GM12878 (cell line): ENCODE measurements at regions not wholly inside any gene's neighbourhood (a gene's known extent, or its start where the extent isn't known, plus 50 kb on each side); places are given as distances from the start of the nearest gene placed in this dataset.

ENCODE experiments used
- ATAC-seq: fragments of 200-7000 bp; cut with Tn5 transposase; 3 replicates; pipeline ENCODE4 v1.9.1; 2020; ENCODE audit warnings: mild to moderate bottlenecking, moderate library complexity
- BruUV-seq: library from RNA; stranded (reverse); fragments of 400-500 nt; replicated peaks from 2 replicates; lab custom pipeline; 2021; lab: Mats Ljungman, UMichigan
- CTCF ChIA-PET: fragments of 300-600 bp; sonication (Branson Sonifier 250); formaldehyde crosslinking; extraction: SDS; loops from one replicate; lab custom pipeline; 2021; ENCODE audit warnings: inconsistent platforms; lab: Yijun Ruan, JAX
- POLR2A ChIA-PET: fragments of 350-600 bp; formaldehyde crosslinking; extraction: SDS; loops from one replicate; lab custom pipeline; 2021; ENCODE audit warnings: inconsistent platforms; lab: Charles Lee
- RAD21 ChIA-PET: fragments of 300-600 bp; sonication (Branson Sonifier 250); formaldehyde crosslinking; loops from one replicate; lab custom pipeline; 2023; ENCODE audit warnings: antibody characterized with exemption; ENCODE audit not compliant: unreplicated experiment; lab: Charles Lee
- SMC1A ChIA-PET: fragments of 300-600 bp; sonication (Branson Sonifier 250); formaldehyde crosslinking; loops from one replicate; lab custom pipeline; 2023; ENCODE audit not compliant: unreplicated experiment, uncharacterized antibody; lab: Charles Lee
- DNase-seq: peaks from one replicate; pipeline ENCODE4 v3.0.0-alpha.2; 2011; ENCODE audit warnings: low read depth, low spot score
- FAIRE-seq: peaks from 3 replicates; lab custom pipeline; 2011; peaks lifted over from hg19 to GRCh38; lab: Jason Lieb, UNC
- H2AFZ ChIP-seq: 2 replicates; pipeline ENCODE4 v1.6.0; 2011; ENCODE audit warnings: low read depth, low read length, control low read depth; ENCODE audit not compliant: control insufficient read depth
- H3K27ac ChIP-seq: 2 replicates; pipeline ENCODE4 v1.5.1; 2011; ENCODE audit warnings: control low read depth; ENCODE audit not compliant: control insufficient read depth, insufficient read depth
- H3K27me3 ChIP-seq, 2 experiments: replicated peaks in 1 of 2; 2 replicates each; pipeline versions ENCODE4 v1.6.0 to v1.6.1; 2011; ENCODE audit warnings: low read length in 1 of 2; ENCODE audit not compliant: control insufficient read depth in 2 of 2, insufficient read depth in 2 of 2
- H3K36me3 ChIP-seq, 2 experiments: 2 replicates each; pipeline ENCODE4 v1.5.1; 2011; ENCODE audit warnings: low read length in 1 of 2; ENCODE audit not compliant: control insufficient read depth in 2 of 2, insufficient read depth in 2 of 2
- H3K4me1 ChIP-seq: 2 replicates; pipeline ENCODE4 v1.6.1; 2011; ENCODE audit warnings: mild to moderate bottlenecking, low read length, moderate library complexity, mixed read lengths; ENCODE audit not compliant: control insufficient read depth, insufficient read depth
- H3K4me2 ChIP-seq: 2 replicates; pipeline ENCODE4 v1.6.0; 2011; ENCODE audit warnings: control low read depth; ENCODE audit not compliant: control insufficient read depth, insufficient read depth
- H3K4me3 ChIP-seq: fragments of 200-600 bp; sonication (generic); 2 replicates; pipeline ENCODE4 v1.5.1; 2016
- H3K79me2 ChIP-seq: 2 replicates; pipeline ENCODE4 v1.6.0; 2011; ENCODE audit warnings: low read length; ENCODE audit not compliant: control insufficient read depth, insufficient read depth
- H3K9ac ChIP-seq: 2 replicates; pipeline ENCODE4 v1.8.0; 2011; ENCODE audit warnings: low read length, control low read depth, mixed read lengths; ENCODE audit not compliant: control insufficient read depth, insufficient read depth
- H3K9me3 ChIP-seq: replicated peaks from 3 replicates; pipeline ENCODE4 v1.5.1; 2011; ENCODE audit warnings: mild to moderate bottlenecking, low read length; ENCODE audit not compliant: control insufficient read depth, insufficient read depth
- H4K20me1 ChIP-seq: 2 replicates; pipeline ENCODE4 v1.6.0; 2011; ENCODE audit not compliant: control insufficient read depth, insufficient read depth
- CBX5 ChIP-seq: sonication (generic); IDR thresholded peaks from 2 replicates; pipeline ENCODE4 v1.6.1; 2016; ENCODE audit warnings: low read depth, moderate library complexity, mild to moderate bottlenecking, inconsistent platforms
- EP300 ChIP-seq, 2 experiments: fragments of 150-350 bp in 1 of 2; IDR thresholded peaks; 2 replicates each; pipeline ENCODE4 v1.6.1; 2011 to 2012; ENCODE audit warnings: low read depth in 2 of 2, low read length in 2 of 2, borderline replicate concordance in 1 of 2, improper control_type of control experiment in 1 of 2, inconsistent platforms in 1 of 2; ENCODE audit not compliant: control insufficient read depth in 1 of 2
- FOXM1 ChIP-seq: IDR thresholded peaks from 2 replicates; pipeline ENCODE4 v1.6.1; 2012; ENCODE audit warnings: low read depth, mild to moderate bottlenecking, inconsistent platforms, low read length, moderate library complexity
- GABPA ChIP-seq: IDR thresholded peaks from 2 replicates; pipeline ENCODE4 v1.6.1; 2014; ENCODE audit warnings: antibody characterized with exemption, low read depth, mild to moderate bottlenecking, inconsistent platforms
- KLF5 ChIP-seq: fragments of 450-650 bp; IDR thresholded peaks from 2 replicates; pipeline ENCODE4 v1.6.1; 2014; ENCODE audit warnings: mild to moderate bottlenecking; ENCODE audit not compliant: partially characterized antibody
- SIX5 ChIP-seq: IDR thresholded peaks from 2 replicates; pipeline ENCODE4 v1.6.1; 2011; ENCODE audit warnings: mild to moderate bottlenecking, low read depth, low read length, moderate library complexity; ENCODE audit not compliant: severe bottlenecking
- STAT3 ChIP-seq: IDR thresholded peaks from 2 replicates; pipeline ENCODE4 v1.6.1; 2011; ENCODE audit warnings: low read depth, low read length, improper control_type of control experiment
- SUZ12 ChIP-seq: fragments of 200-600 bp; sonication (generic); IDR thresholded peaks from one replicate; pipeline ENCODE4 v1.6.1; 2018; ENCODE audit warnings: antibody characterized with exemption, mild to moderate bottlenecking; ENCODE audit not compliant: unreplicated experiment
- TAF1 ChIP-seq: IDR thresholded peaks from 2 replicates; pipeline ENCODE4 v1.6.1; 2011; ENCODE audit warnings: mild to moderate bottlenecking, low read depth, low read length, borderline replicate concordance
- ZBTB11 ChIP-seq: fragments of 450-650 bp; formaldehyde crosslinking; IDR thresholded peaks from 2 replicates; pipeline ENCODE4 v1.5.0; 2022; ENCODE audit warnings: mild to moderate bottlenecking, missing genetic modification characterization
- ZSCAN29 ChIP-seq: fragments of 450-650 bp; IDR thresholded peaks from 2 replicates; pipeline ENCODE4 v1.6.1; 2017; ENCODE audit warnings: mild to moderate bottlenecking, moderate library complexity
- WGBS: methylation state at CpG from one replicate; pipeline ENCODE4 v1.1.6; 2016; ENCODE audit warnings: low lambda C conversion rate; ENCODE audit not compliant: insufficient replicate concordance, insufficient coverage; ENCODE audit errors: missing lambda C conversion rate; 5-methylcytosine and 5-hydroxymethylcytosine counted together
- in situ Hi-C: fragments of 300-500 bp; cut with MboI; formaldehyde crosslinking; loops from 9 replicates; pipeline ENCODE4 v1.14.3; 2018; ENCODE audit warnings: mixed read lengths
- intact Hi-C: fragments of 100-400 bp; cut with micrococcal nuclease; formaldehyde crosslinking; loops from one replicate; pipeline ENCODE4 v1.14.2; 2022; ENCODE audit not compliant: unreplicated experiment

- TF ChIP-seq STAT3 (no peak), ZSCAN29 (no peak), FOXM1 (no peak), GABPA (no peak), ZBTB11 (CRISPR knock-in tag) (no peak), SUZ12 (no peak), EP300 (IDR thresholded peaks at IDR 0.05; ENCODE audit: borderline replicate concordance in 1 of 2, control insufficient read depth in 1 of 2, low read depth in 2 of 2, low read length in 2 of 2) (no peak), CBX5 (no peak), KLF5 (no peak), SIX5 (no peak), TAF1 (no peak)
- intact Hi-C loops = no loop called here
- RAD21 ChIA-PET = interaction anchor here (1.1 kb wide), 1 partner anchor 152 kb away, joined by 3 read pairs; no protein-coding TSS in a partner anchor
These were observed 203.3 kb upstream of the JADE1 start for GRCh38 chr4:128606173-128606572.

More at GRCh38 chr4:128606173-128606572, 203.3 kb upstream of the JADE1 start:
- ATAC-seq (no peak), FAIRE-seq (no peak), DNase-seq (no peak)
- Histone ChIP-seq H3K27ac (no peak overlapping the region), H3K79me2 (no peaks in the 10 kb centered on the region), H2AFZ (no peak overlapping the region), H3K4me1 (no peaks in the 10 kb centered on the region), H3K4me3 (no peak overlapping the region), H3K27me3 (no peaks in the 10 kb centered on the region; a peak in 1 of 4 replicates), H3K4me2 (no peak overlapping the region), H3K36me3 (no peaks in the 10 kb centered on the region), H3K9ac (no peak overlapping the region), H3K9me3 (no peaks in the 10 kb centered on the region), H4K20me1 (no peaks in the 10 kb centered on the region)
- POLR2A ChIA-PET = no interaction called here
- WGBS = 0% methylated on average over 1 of the region's 1 CpG
- CTCF ChIA-PET = interaction anchor here (1.0 kb wide), 1 partner anchor 15 kb away, joined by 3 read pairs; no protein-coding TSS in a partner anchor
- SMC1A ChIA-PET = interaction anchor here (1.1 to 1.5 kb wide), 2 partner anchors 9 to 16 kb away, joined by 3 read pairs; no protein-coding TSS in a partner anchor
- no TSS peak for BruUV-seq
- in situ Hi-C loops = no loop called here
